ENCODE measurements at regions not wholly inside any gene's neighbourhood (a gene's known extent, or its start where the extent isn't known, plus 50 kb on each side); places are given as distances from the start of the nearest gene placed in this dataset.

- TF ChIP-seq CTCF (IDR thresholded peaks at IDR 0.05) (no peak), ZFX (IDR thresholded peaks at IDR 0.05; ENCODE audit: borderline replicate concordance) (no peak)
These were observed 100.6 kb downstream of the DACT2 start for GRCh38 chr6:168218785-168219566.
